ENCODE measurements at regions not wholly inside any gene's neighbourhood (a gene's known extent, or its start where the extent isn't known, plus 50 kb on each side); places are given as distances from the start of the nearest gene placed in this dataset.
"Not testable (repeated sequence)": the region's sequence is repeated elsewhere in the genome, so short reads cannot be mapped to it uniquely, and the experiment has no call there.

- not testable (repeated sequence) for DNase-seq (ENCODE audit: insufficient read length, low spot score); FAIRE-seq
Measured at GRCh38 chr10:131839880-131840787, 60.7 kb upstream of the PPP2R2D start.

GRCh38 chr10:131840788-131841118 is 60.1 kb upstream of the PPP2R2D start:
- no peak for FAIRE-seq
- DNase-seq (ENCODE audit: insufficient read length, low spot score) = no peak

GRCh38 chr10:131841131-131841660 is 59.6 kb upstream of the PPP2R2D start:
- FAIRE-seq = no peak
- DNase-seq (ENCODE audit: insufficient read length, low spot score) = no peak

- no peak for FAIRE-seq
- no peak for DNase-seq (ENCODE audit: insufficient read length, low spot score)
Measured at GRCh38 chr10:131841661-131842139, 59.1 kb upstream of the PPP2R2D start.

- FAIRE-seq = no peak
- no peak for DNase-seq (ENCODE audit: insufficient read length, low spot score)
Measured at GRCh38 chr10:131842351-131843088, 58.3 kb upstream of the PPP2R2D start.

GRCh38 chr10:131843089-131843595 is 57.7 kb upstream of the PPP2R2D start:
- DNase-seq (ENCODE audit: insufficient read length, low spot score) = no peak
- no peak for FAIRE-seq

- FAIRE-seq (no peak), DNase-seq (ENCODE audit: insufficient read length, low spot score) (no peak)
Measured at GRCh38 chr10:131843881-131844284, 56.9 kb upstream of the PPP2R2D start.

DNA sequence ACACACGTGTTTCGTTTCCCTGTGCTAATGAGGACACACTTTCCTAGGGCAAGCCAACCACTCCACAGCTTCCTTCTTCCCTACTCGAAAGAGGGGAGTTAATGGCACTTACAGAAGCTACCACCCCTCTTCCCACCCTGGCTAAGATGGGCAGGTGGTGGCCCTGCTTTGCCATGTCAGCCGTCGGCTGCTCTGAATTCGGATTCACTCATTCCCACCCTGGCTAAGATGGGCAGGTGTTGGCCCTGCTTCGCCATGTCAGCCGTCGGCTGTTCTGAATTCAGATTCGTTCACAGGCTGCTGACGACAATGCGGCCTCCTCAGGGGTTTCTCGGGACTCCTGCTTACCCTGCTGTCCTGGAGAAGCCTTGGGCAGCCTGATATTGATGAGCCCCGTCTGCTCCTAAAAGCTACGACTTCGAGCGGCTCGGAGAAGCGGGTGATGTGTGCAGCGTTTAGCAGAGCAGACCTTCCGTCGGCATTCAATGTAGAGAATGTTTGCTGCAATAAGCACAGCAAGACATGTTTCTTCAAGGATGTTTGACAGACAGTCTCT is 56.2 kb upstream of the PPP2R2D start:
- DNase-seq (ENCODE audit: insufficient read length, low spot score) (no peak), FAIRE-seq (no peak)

- FAIRE-seq (no peak), DNase-seq (ENCODE audit: insufficient read length, low spot score) (no peak)
Measured at GRCh38 chr10:131845505-131846239, 55.1 kb upstream of the PPP2R2D start.

DNA sequence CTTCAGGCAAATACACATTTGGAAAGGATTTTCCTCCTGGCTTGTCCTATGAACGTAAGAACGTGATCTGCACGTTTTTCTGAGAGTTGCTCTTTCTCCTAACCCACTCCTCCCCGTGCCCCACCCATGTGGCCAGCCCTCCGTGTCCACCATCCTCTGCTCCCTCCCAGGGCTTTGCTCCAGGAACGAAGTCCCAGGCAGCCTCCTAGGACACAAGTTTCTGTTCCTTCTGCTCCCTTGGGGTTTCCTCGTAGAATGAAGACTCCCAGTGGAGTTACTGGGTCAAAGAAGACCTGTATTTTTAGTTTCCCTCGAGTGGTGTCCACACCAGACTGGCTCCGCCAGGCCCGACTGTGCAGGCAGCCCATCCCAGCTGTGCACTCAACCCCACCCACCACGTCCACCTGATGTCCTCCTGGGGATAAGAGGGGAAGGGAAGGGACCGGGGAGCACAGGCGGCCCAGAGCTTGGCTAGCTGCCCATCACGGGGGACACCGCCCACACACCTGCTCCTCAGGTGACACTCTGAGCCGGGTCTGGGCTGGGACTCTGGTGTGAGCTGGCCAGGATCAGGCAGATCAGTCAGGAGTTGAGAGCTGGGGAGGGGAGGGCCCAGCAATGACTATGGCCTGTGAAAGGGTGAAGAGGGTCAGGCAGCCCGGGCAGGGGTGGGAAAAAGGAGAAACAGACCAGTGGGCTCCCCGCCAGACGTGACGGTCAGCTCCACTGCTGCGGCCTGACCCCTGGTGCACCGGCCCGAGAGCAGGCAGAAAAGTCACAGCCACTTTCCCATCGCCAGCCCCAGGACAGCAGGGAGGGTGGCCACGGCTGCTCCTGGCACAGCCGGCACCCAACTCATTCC is 54.3 kb upstream of the PPP2R2D start:
- FAIRE-seq = no peak
- DNase-seq (ENCODE audit: insufficient read length, low spot score) = no peak

DNA sequence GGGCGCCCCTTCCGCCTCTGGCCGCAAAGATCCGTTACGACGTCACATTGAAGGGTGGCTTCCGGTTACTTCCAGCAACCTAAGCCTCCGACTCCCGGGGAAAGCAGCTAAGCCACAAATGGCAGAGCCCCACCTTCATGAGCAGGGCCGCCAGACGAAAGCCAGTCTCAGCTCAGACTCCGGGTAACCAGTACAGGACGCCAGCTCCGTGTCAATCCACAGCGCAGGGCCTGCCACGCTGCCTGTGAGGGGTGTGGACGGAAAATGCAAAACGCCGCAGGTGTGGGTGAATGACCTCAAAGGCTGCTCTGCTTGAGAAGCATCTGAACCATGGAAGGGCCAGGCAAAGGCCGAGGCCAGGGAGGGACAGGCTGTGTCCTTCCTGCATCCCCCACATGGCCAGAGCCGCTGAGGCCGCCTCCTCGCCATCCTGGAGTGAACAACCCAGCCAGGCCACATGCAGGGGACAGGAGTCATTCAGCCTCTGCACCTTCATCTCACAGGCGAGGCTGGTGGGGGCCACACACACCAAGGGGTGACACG is 53.5 kb upstream of the PPP2R2D start:
- DNase-seq (ENCODE audit: insufficient read length, low spot score) (no peak), FAIRE-seq (no peak)

GRCh38 chr10:131848296-131848695 is 52.5 kb upstream of the PPP2R2D start:
- no peak for FAIRE-seq

DNA sequence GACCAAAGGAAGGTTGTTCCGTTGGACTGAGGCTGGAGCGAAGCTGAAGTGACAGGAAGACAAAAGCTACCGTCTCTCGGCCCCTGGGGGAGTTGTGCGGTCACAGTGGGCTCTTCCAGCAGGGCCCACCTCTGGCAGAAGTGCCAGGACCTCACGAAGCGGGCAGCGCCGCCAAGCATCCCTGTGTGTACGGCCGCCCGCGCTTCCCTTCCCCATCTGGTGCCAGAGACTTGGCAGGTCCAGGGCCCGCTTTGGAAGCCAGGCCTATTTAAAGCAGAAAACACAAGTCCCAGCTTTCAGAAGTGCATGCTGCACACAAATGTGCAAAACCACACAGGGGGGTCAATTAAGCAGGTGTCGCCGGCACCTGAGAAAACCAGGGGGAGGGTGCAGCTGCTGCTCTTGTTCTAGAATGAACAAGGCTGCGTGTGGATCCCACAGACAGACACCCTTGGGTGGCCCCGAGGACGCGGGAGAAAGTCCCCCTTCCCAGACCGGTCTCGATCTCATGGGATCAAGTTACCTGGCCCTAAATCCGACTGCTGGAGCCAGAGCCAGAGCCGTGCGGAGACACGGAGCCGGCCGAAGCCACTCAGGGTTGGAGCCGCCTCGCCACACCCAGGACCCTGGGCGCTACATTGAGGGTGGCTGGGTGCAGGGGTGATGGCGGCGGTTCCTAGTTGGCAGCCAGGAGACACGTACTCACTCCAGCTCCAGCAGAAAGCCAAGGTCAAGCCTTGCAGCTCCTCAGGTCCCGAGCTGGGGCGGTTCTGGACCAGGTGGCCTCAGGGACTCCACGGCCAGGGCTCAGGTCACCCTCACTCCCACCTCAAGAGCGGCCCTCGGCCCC is 51.8 kb upstream of the PPP2R2D start:
- FAIRE-seq = no peak
- DNase-seq (ENCODE audit: insufficient read length, low spot score) = no peak

More at GRCh38 chr10:131848296-131848695, 52.5 kb upstream of the PPP2R2D start:
- DNase-seq (ENCODE audit: insufficient read length, low spot score) = no peak

GRCh38 chr10:131849591-131850382 is 51.0 kb upstream of the PPP2R2D start:
- no peak for FAIRE-seq
- no peak for DNase-seq (ENCODE audit: insufficient read length, low spot score)

DNA sequence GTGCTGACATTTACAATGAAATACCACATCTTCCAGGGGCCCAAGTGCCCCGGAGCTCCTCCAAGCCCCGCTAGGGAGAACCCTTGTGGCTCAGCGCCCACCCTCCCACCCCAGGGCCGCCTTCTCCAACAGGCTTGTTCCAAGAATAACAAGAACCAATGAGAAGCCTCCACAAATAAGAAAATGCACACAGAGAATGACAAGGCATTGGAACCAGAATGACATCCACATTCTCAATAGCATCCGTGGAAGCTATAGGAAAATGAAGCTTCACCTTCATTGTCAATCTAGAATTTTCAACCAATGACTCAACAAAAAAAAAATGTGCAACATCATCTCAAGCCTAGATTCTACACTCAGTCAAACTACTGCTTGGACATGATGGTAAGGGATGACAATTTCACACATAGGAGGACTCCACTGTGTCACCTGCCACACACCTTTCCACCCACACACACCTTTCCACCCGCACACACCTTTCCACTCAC is 50.4 kb upstream of the PPP2R2D start:
- FAIRE-seq (no peak), DNase-seq (ENCODE audit: insufficient read length, low spot score) (no peak)
